IMR-90 (cell line): ENCODE measurements at regions not wholly inside any gene's neighbourhood (a gene's known extent, or its start where the extent isn't known, plus 50 kb on each side); places are given as distances from the start of the nearest gene placed in this dataset.

Experiments used
- ATAC-seq: fragments of 200-7000 bp; cut with Tn5 transposase; 2 replicates; pipeline ENCODE4 v1.9.1; 2020; ENCODE audit warnings: low read depth, mild to moderate bottlenecking, moderate library complexity
- BruUV-seq: library from RNA; stranded (reverse); fragments of 400-500 nt; replicated peaks from 2 replicates; lab custom pipeline; 2021; lab: Mats Ljungman, UMichigan
- CTCF ChIA-PET: fragments of 300-600 bp; formaldehyde crosslinking; extraction: SDS; loops from one replicate; lab custom pipeline; 2021; ENCODE audit warnings: antibody characterized with exemption; lab: Yijun Ruan, JAX
- POLR2A ChIA-PET: fragments of 300-600 bp; sonication (Branson Sonifier 250); formaldehyde crosslinking; loops from one replicate; lab custom pipeline; 2022; ENCODE audit warnings: antibody characterized with exemption; ENCODE audit not compliant: unreplicated experiment; lab: Charles Lee
- DNase-seq: peaks from one replicate; pipeline ENCODE4 v3.0.0; 2013
- H2AFZ ChIP-seq: replicated peaks from 2 replicates; pipeline ENCODE3; 2013; ENCODE audit warnings: low read length, mild to moderate bottlenecking; ENCODE audit not compliant: poor library complexity
- H2AK5ac ChIP-seq: 2 replicates; pipeline ENCODE4 v1.6.1; 2013; ENCODE audit warnings: low read depth, low read length, inconsistent platforms
- H2AK9ac ChIP-seq: replicated peaks from 2 replicates; pipeline ENCODE3; 2013; ENCODE audit warnings: mild to moderate bottlenecking, low read depth, low read length, moderate library complexity; ENCODE audit not compliant: poor library complexity
- H2BK120ac ChIP-seq: 2 replicates; pipeline ENCODE4 v1.6.1; 2013; ENCODE audit warnings: low read depth, low read length, inconsistent platforms
- H2BK15ac ChIP-seq: 3 replicates; pipeline ENCODE4 v1.6.1; 2013; ENCODE audit warnings: low read depth, low read length, inconsistent platforms
- H2BK20ac ChIP-seq: 2 replicates; pipeline ENCODE4 v1.6.1; 2013; ENCODE audit warnings: low read depth, mild to moderate bottlenecking, inconsistent platforms, low read length, moderate library complexity
- H2BK5ac ChIP-seq: 2 replicates; pipeline ENCODE4 v1.6.1; 2013; ENCODE audit warnings: mild to moderate bottlenecking, low read depth, low read length, inconsistent platforms; ENCODE audit not compliant: poor library complexity, severe bottlenecking
- H3K14ac ChIP-seq: replicated peaks from 2 replicates; pipeline ENCODE4 v1.6.1; 2013; ENCODE audit warnings: low read depth, low read length, inconsistent platforms
- H3K18ac ChIP-seq: 2 replicates; pipeline ENCODE4 v1.6.1; 2013; ENCODE audit warnings: low read depth, low read length, control low read depth
- H3K23ac ChIP-seq: 2 replicates; pipeline ENCODE4 v1.6.1; 2013; ENCODE audit warnings: low read depth, low read length, inconsistent platforms
- H3K27ac ChIP-seq: 2 replicates; pipeline ENCODE4 v1.5.1; 2013; ENCODE audit warnings: mild to moderate bottlenecking, control low read depth, low read length; ENCODE audit not compliant: insufficient read depth
- H3K27me3 ChIP-seq: 2 replicates; pipeline ENCODE4 v1.6.1; 2013; ENCODE audit warnings: low read length; ENCODE audit not compliant: control insufficient read depth, insufficient read depth
- H3K36me3 ChIP-seq: 2 replicates; pipeline ENCODE4 v1.6.1; 2013; ENCODE audit warnings: low read length, mixed read lengths; ENCODE audit not compliant: control insufficient read depth, insufficient read depth
- H3K4ac ChIP-seq: 2 replicates; pipeline ENCODE4 v1.6.1; 2013; ENCODE audit warnings: low read depth, low read length, inconsistent platforms
- H3K4me1 ChIP-seq: 2 replicates; pipeline ENCODE4 v1.6.1; 2013; ENCODE audit warnings: low read length, mixed read lengths; ENCODE audit not compliant: control insufficient read depth, insufficient read depth
- H3K4me2 ChIP-seq: 2 replicates; pipeline ENCODE4 v1.6.1; 2013; ENCODE audit warnings: low read depth, mild to moderate bottlenecking, control low read depth, low read length, moderate library complexity
- H3K4me3 ChIP-seq: 2 replicates; pipeline ENCODE4 v1.5.1; 2013; ENCODE audit warnings: low read depth, mild to moderate bottlenecking, control low read depth, low read length, moderate library complexity; ENCODE audit not compliant: insufficient read depth
- H3K56ac ChIP-seq: 2 replicates; pipeline ENCODE4 v1.6.1; 2013; ENCODE audit warnings: low read length, inconsistent platforms; ENCODE audit not compliant: insufficient read depth; ENCODE audit errors: extremely low read depth
- H3K79me1 ChIP-seq, 2 experiments: 2 replicates each; pipeline ENCODE4 v1.6.1; 2013; ENCODE audit warnings: low read length in 2 of 2, inconsistent platforms in 1 of 2, low read depth in 1 of 2
- H3K9ac ChIP-seq: 2 replicates; pipeline ENCODE4 v1.6.1; 2013; ENCODE audit warnings: low read depth, low read length, control low read depth
- H3K9me1 ChIP-seq: 2 replicates; pipeline ENCODE4 v1.6.1; 2013; ENCODE audit warnings: low read length, inconsistent platforms; ENCODE audit not compliant: insufficient read depth
- H3K9me3 ChIP-seq: 2 replicates; pipeline ENCODE4 v1.6.1; 2013; ENCODE audit warnings: low read length; ENCODE audit not compliant: control insufficient read depth, insufficient read depth
- H4K20me1 ChIP-seq: 2 replicates; pipeline ENCODE4 v1.6.1; 2013; ENCODE audit warnings: low read length, inconsistent platforms; ENCODE audit not compliant: insufficient read depth
- H4K5ac ChIP-seq: 2 replicates; pipeline ENCODE4 v1.6.1; 2013; ENCODE audit warnings: mild to moderate bottlenecking, low read depth, low read length, control low read depth
- H4K8ac ChIP-seq, 2 experiments: 2 replicates each; pipeline ENCODE4 v1.6.1; 2013; ENCODE audit warnings: low read depth in 2 of 2, low read length in 2 of 2, control low read depth in 1 of 2, inconsistent platforms in 1 of 2
- H4K91ac ChIP-seq: 2 replicates; pipeline ENCODE4 v1.6.1; 2013; ENCODE audit warnings: low read depth, low read length, inconsistent platforms; ENCODE audit not compliant: insufficient read depth
- BHLHE40 ChIP-seq: fragments of 150-350 bp; IDR thresholded peaks from 2 replicates; pipeline ENCODE4 v1.6.1; 2016; ENCODE audit warnings: mild to moderate bottlenecking, low read depth, low read length
- CHD1 ChIP-seq: IDR thresholded peaks from 2 replicates; pipeline ENCODE4 v1.6.1; 2012; ENCODE audit warnings: low read depth, low read length, improper control_type of control experiment
- WGBS, 2 experiments: methylation state at CpG; one replicate each; pipeline versions ENCODE4 v1.1.5 to v1.1.7; 2013; ENCODE audit warnings: missing lambda C conversion rate in 2 of 2; ENCODE audit not compliant: insufficient read length in 1 of 2; ENCODE audit errors: extremely low coverage in 2 of 2; 5-methylcytosine and 5-hydroxymethylcytosine counted together
- dilution Hi-C: fragments of 300-500 bp; cut with HindIII; formaldehyde crosslinking; loops from one replicate; pipeline ENCODE4 v1.14.3; 2018; ENCODE audit warnings: low sequenced_read_pairs; ENCODE audit not compliant: unreplicated experiment
- in situ Hi-C: fragments of 300-500 bp; cut with MboI; formaldehyde crosslinking; loops from 3 replicates; pipeline ENCODE4 v1.14.3; 2019; ENCODE audit warnings: low sequenced_read_pairs, inconsistent platforms, mixed read lengths
- intact Hi-C: fragments of 100-400 bp; cut with micrococcal nuclease; formaldehyde crosslinking; loops from 2 replicates; pipeline ENCODE4 v1.10.0; 2022

DNA sequence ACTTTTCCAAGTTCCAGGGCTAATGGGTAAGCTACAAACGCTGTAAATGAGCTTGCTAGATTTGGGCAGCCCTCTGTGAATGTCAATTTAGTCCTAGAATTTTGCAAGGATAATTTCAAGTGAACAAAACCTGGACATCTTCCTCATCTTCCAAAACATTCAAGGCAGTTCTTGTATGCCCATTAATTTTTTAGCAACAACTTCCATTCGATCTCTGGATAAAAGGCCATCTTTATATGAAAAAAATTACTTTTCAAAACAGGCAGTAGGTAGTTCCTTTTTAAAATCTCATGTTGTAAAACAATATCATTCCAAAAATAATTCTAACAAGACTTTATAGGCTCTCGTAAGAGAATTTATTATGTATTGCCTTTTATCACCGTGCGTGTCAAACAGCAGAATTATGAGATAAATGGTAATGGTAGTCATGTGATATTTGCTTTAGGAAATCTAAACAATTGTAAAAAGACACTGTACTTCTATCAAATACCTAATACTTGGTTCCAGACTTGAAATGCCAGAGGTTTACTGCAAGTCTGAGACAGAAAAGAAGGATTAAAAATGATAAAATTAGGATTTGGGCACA lies 143.7 kb upstream of the NRP1 start:
- no peak for DNase-seq
- no CpG with 5 or more reads among the region's 5 CpGs for WGBS, 2 experiments

More for the DNA sequence above, 143.7 kb upstream of the NRP1 start:
- no peak overlapping the region for H2BK120ac ChIP-seq
- no peak overlapping the region for H2AK9ac ChIP-seq
- no peak for ATAC-seq
- no peak overlapping the region for H4K91ac ChIP-seq
- no peak overlapping the region for H2AFZ ChIP-seq
- no peak overlapping the region for H2BK5ac ChIP-seq
- H3K4ac ChIP-seq, result no peak overlapping the region
- H3K56ac ChIP-seq, result no peak overlapping the region
- H3K9me3 ChIP-seq, result no peaks in the 10 kb centered on the region
- no peak overlapping the region for H4K8ac ChIP-seq
- intact Hi-C loops, result no loop called here
- H3K4me1 ChIP-seq, result no peaks in the 10 kb centered on the region
- no peak overlapping the region for H3K9ac ChIP-seq
- BruUV-seq, result no TSS peak
- H4K5ac ChIP-seq, result no peak overlapping the region
- H3K14ac ChIP-seq, result no peak overlapping the region
- in situ Hi-C loops, result no loop called here
- H3K9me1 ChIP-seq, result no peaks in the 10 kb centered on the region
- dilution Hi-C loops, result no loop called here
- no peak overlapping the region for H2BK15ac ChIP-seq
- CTCF ChIA-PET, result no interaction called here
- no peak for TF ChIP-seq CHD1
- no peak for TF ChIP-seq BHLHE40
- H3K27me3 ChIP-seq, result peaks cover 2% of the 10 kb centered on the region; the same call in 1 of the 2 replicates
- H3K79me1 ChIP-seq, result no peaks in the 10 kb centered on the region
- H3K4me2 ChIP-seq, result no peak overlapping the region
- H3K18ac ChIP-seq, result no peak overlapping the region
- POLR2A ChIA-PET, result no interaction called here
- no peak overlapping the region for H2AK5ac ChIP-seq
- H3K23ac ChIP-seq, result no peak overlapping the region
- H3K36me3 ChIP-seq, result no peaks in the 10 kb centered on the region
- H2BK20ac ChIP-seq, result no peak overlapping the region
- H3K4me3 ChIP-seq, result no peak overlapping the region
- no peak overlapping the region for H3K27ac ChIP-seq
- H4K20me1 ChIP-seq, result no peaks in the 10 kb centered on the region
